Left ventricle myocardium inferior (tissue), 1 donor: ENCODE measurements at regions not wholly inside any gene's neighbourhood (a gene's known extent, or its start where the extent isn't known, plus 50 kb on each side); places are given as distances from the start of the nearest gene placed in this dataset.

Experiments
- DNase-seq: peaks from one replicate; pipeline ENCODE4 v3.0.0-alpha.2; 2020
- H3K27ac ChIP-seq: fragments of 200-600 bp; replicated peaks from 2 replicates; pipeline ENCODE4 v1.8.0; 2021
- H3K27me3 ChIP-seq: fragments of 200-600 bp; 2 replicates; pipeline ENCODE4 v1.8.0; 2021; ENCODE audit warnings: low read depth
- H3K36me3 ChIP-seq: fragments of 200-600 bp; 2 replicates; pipeline ENCODE4 v1.8.0; 2021
- H3K4me1 ChIP-seq: fragments of 200-600 bp; 2 replicates; pipeline ENCODE4 v1.8.0; 2021
- H3K4me3 ChIP-seq: fragments of 200-600 bp; 2 replicates; pipeline ENCODE4 v1.8.0; 2021; ENCODE audit warnings: mild to moderate bottlenecking, moderate library complexity
- H3K9me3 ChIP-seq: fragments of 200-600 bp; replicated peaks from 2 replicates; pipeline ENCODE4 v1.8.0; 2021
- intact Hi-C: fragments of 100-400 bp; cut with micrococcal nuclease; formaldehyde crosslinking; loops from one replicate; pipeline ENCODE4 v1.11.0; 2022
- TF ChIP-seq, protein P1 (sequence below): fragments of 200-600 bp; IDR thresholded peaks from 2 replicates; pipeline ENCODE4 v1.8.0; 2021; ENCODE audit warnings: antibody characterized with exemption, mild to moderate bottlenecking, borderline replicate concordance
- donor health status: DM: no; HTN: yes; CAD: no; lungs with severe emphysema.

DNA sequence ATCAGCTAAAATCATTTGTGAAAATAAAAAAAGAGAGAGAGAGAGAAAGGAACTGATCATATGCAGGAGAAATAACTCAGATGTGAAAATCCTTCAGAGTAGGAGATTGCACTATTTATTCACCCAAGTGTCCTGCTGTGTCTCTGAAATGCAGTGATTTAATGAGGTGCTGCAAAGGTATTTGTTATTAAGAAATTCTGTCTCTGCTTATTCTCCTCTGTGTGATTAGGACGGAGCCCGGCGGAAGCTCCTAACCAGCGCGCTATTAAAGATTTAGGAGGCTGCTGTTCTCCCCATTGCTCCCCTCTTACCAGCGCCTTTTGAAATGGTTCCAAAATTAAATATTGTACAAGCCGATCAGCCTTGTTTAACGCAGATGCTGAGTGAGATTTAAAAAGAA is 528.3 kb downstream of the BUD13 start:
- H3K9me3 ChIP-seq: no peaks in the 10 kb centered on the region
- intact Hi-C loops: no loop called here

DNA sequence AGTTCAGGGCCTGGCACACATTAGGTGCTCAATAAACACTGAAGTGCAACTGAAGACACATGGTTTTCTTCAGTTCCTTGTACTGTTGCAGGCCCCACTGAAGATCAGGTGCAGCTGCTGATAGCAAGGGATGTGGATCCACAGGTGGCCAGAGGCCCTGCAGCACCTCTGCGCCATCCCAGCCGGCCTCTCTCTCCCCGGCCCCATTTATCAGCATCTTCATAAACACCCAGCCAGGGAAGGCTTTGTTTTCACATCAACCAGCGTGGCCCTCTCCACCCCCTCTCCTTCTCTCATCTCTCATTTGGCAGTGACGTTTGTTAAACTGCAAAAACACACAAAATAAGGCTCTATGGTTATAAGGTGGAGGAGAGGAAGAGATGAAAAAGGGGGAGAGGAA is 528.8 kb downstream of the BUD13 start:
- Histone ChIP-seq H3K4me1 (no peaks in the 10 kb centered on the region), H3K9me3 (no peaks in the 10 kb centered on the region), H3K27me3 (peaks cover 32% of the 10 kb centered on the region), H3K4me3 (no peak overlapping the region), H3K36me3 (no peaks in the 10 kb centered on the region), H3K27ac (no peak overlapping the region)
- TF ChIP-seq, protein P1, sequence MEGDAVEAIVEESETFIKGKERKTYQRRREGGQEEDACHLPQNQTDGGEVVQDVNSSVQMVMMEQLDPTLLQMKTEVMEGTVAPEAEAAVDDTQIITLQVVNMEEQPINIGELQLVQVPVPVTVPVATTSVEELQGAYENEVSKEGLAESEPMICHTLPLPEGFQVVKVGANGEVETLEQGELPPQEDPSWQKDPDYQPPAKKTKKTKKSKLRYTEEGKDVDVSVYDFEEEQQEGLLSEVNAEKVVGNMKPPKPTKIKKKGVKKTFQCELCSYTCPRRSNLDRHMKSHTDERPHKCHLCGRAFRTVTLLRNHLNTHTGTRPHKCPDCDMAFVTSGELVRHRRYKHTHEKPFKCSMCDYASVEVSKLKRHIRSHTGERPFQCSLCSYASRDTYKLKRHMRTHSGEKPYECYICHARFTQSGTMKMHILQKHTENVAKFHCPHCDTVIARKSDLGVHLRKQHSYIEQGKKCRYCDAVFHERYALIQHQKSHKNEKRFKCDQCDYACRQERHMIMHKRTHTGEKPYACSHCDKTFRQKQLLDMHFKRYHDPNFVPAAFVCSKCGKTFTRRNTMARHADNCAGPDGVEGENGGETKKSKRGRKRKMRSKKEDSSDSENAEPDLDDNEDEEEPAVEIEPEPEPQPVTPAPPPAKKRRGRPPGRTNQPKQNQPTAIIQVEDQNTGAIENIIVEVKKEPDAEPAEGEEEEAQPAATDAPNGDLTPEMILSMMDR: no peak
- DNase-seq: no peak
- intact Hi-C loops: no loop called here

More for the DNA sequence above, 528.3 kb downstream of the BUD13 start:
- H3K4me1 ChIP-seq: no peaks in the 10 kb centered on the region
- TF ChIP-seq, protein P1: no peak
- H3K36me3 ChIP-seq: no peaks in the 10 kb centered on the region
- H3K27me3 ChIP-seq: peaks cover 32% of the 10 kb centered on the region
- H3K4me3 ChIP-seq: no peak overlapping the region
- no peak overlapping the region for H3K27ac ChIP-seq
- no peak for DNase-seq

DNA sequence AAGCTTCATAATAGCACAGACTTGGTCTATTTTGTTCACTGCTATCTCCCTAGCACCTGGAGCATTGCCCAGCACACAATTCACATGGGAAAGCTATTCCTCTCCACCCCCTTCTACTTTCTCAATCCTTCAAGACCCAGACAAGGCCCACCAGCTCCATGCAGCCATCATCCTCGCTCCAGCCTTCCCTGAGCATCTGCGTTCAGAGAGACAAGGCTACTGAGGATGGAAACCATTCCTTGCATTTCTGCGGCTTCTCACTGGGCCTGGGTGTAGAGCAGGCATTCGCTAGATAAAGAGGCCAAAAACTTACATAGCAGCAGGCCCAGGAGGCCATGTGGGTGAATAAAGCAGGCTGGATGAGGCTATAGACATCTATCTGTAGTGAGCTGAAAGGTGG is 530.8 kb downstream of the BUD13 start:
- TF ChIP-seq, protein P1: no peak
- DNase-seq: no peak
- intact Hi-C loops: no loop called here
- H3K4me3 ChIP-seq: no peak overlapping the region
- H3K4me1 ChIP-seq: no peaks in the 10 kb centered on the region
- H3K36me3 ChIP-seq: no peaks in the 10 kb centered on the region
- no peaks in the 10 kb centered on the region for H3K9me3 ChIP-seq
- H3K27ac ChIP-seq: no peak overlapping the region
- H3K27me3 ChIP-seq: peaks cover 24% of the 10 kb centered on the region

DNA sequence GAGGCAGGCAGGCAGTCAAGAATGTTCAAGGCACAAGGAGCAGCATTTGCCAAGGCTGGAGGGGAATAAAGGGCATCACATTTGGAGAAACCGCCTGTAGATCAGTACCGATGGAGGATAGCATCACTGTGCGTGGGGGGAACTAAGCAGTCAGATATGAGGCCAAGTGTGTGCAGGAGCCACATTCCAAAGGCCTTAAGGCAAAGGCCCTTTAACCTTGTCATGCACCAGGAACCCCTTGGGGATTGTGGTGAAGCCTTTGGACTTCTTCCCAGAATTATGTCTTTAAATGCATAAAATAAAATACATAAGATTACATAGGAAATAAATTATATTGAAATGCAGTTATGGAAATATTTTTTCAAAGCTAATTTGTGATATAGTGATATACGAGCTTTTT is 532.1 kb downstream of the BUD13 start:
- H3K9me3 ChIP-seq: no peaks in the 10 kb centered on the region
- H3K27me3 ChIP-seq: peaks cover 24% of the 10 kb centered on the region
- intact Hi-C loops: no loop called here
- no peak overlapping the region for H3K4me3 ChIP-seq
- no peaks in the 10 kb centered on the region for H3K4me1 ChIP-seq
- DNase-seq: no peak
- TF ChIP-seq, protein P1: no peak
- H3K36me3 ChIP-seq: no peaks in the 10 kb centered on the region
- no peak overlapping the region for H3K27ac ChIP-seq

DNA sequence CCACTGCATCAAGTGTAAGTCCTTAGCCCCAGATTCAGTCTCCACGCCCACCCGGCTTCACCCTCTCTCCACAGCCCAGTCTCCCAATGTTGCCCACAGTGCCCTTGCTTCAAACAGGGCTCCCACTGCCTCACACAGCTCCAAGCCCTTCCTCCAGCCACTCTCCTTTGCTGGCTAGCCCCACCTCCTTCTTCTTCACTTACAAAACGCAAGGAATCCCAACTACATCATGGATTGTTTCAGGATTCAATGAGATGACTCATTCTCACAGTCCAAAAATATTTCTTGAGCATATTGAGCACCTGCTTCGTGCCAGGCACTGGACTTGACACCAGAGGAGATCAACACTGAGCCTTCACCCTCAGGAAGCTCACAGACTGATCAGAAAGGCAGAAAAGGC is 533.5 kb downstream of the BUD13 start:
- Histone ChIP-seq H3K27ac (peak overlapping the region; percentile 8), H3K36me3 (no peaks in the 10 kb centered on the region), H3K27me3 (peaks cover 35% of the 10 kb centered on the region), H3K9me3 (no peaks in the 10 kb centered on the region), H3K4me3 (no peak overlapping the region), H3K4me1 (no peaks in the 10 kb centered on the region)
- TF ChIP-seq, protein P1: no peak
- intact Hi-C loops: no loop called here
- no peak for DNase-seq
